Skin of body (tissue), 1 donor: ENCODE measurements at regions not wholly inside any gene's neighbourhood (a gene's known extent, or its start where the extent isn't known, plus 50 kb on each side); places are given as distances from the start of the nearest gene placed in this dataset.

Source experiments
- DNase-seq: peaks from one replicate; lab custom pipeline; 2025; lab: John Stamatoyannopoulos, UW

DNA sequence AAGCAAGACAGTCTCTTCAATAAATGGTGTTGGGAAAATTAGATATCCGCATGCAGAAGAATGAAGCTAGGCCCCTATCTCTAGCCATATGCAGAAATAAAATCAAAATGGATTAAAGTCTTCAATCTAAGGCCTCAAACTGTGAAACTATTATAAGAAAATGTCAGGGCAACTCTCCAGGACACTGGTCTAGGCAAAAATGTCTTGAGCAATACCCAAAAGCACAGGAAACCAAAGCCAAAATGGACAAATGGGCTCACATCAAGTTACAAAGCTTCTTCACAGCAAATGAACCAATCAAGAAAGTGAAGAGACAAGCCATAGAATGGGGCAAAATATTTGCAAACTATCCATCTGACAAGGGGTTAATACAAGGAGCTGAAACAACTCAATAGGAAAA lies 338.8 kb downstream of the NNT start:
- DNase-seq, result no peak

DNA sequence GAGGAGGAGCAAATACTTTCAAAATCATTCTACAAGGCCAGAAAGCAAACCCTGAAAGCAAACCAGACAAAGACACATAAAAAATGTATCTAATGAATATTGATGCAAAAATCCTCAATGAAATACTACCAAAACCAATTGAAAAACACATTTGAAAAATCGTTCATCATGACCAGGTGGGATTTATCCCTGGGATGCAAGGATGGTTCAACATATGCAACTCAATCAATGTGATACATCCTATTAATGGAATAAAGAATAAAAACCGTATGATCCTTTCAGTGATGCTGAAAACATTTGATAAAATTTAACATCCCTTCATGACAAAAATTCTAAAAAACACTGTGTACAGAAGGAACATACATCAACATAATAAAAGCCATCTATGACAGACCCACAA lies 337.6 kb downstream of the NNT start:
- no peak for DNase-seq

DNA sequence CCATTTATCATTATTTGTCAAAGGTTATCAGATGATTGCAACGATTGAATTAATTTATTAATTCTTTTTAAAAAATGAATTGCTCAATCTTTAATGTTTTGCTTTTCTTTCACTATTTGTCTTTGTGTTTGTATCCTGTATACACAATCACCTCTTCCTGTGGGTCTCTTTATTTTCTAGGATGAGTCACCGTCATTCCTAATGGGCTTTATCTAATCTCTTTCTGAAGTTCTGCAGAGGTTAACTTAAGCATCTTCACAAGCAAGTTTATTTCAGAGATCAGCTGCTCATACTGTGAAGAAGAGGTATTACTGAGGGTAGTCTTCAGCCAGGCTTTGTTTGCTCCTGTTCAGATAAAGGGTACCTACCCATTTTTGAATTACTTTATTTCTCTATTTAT lies 323.9 kb downstream of the NNT start:
- no peak for DNase-seq

- no peak for DNase-seq
Observed at GRCh38 chr5:43920422-43920821, 317.4 kb downstream of the NNT start.

GRCh38 chr5:43917925-43918324 lies 314.9 kb downstream of the NNT start:
- DNase-seq, result no peak

DNA sequence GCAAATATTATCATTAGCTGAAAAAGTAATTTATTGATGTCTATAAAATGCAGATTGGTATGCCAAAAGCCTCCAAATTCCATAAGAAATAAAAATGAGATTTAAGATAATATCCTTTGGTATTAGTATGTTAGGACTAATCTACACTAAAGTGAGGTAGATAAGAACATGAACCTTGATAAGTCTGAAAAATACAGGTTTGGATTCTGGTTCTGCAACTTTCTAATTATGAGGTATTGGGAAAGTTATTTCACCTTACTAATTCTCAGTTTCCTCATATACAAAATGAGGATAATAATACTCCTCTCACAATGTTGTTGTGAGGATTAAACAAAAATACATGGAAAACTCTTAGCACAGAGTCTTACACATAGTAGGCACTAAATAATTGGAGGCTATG lies 300.1 kb downstream of the NNT start:
- no peak for DNase-seq

DNA sequence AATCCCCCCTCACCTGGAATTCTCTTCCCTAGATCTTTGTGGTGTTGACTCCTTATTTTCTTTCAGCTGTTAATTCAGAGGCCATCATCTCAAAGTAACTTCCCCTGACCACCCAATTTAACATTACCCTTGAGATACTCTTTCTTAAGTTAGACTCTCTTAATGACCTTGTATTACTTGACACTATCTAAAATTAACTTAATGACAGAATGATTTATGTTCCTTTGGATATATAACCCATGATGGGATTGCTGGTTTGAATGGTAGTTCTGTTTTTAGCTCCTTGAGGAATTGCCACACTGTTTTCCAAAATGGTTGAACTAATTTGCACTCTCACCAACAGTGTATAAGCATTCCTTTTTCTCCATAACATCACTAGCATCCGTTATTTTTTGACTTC lies 298.0 kb downstream of the NNT start:
- DNase-seq, result no peak

DNA sequence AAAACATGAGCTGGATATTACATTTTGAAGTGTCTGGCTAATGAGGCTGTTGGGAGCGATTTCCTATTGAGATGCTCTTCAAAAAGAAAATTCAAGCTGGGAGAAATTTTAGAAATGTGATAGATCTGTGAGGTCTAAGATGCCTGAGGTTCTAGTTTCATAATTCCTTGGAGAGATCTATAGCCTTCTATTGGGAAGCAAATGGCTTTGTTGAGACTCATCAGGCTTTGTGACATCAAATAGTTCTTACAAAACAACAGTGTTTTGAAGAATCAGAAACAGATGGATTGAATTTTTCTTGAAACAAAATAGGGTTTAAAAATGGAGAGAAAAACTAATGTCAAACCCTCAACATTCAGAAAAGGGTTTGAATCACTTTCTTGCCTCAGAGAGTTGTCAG lies 292.9 kb downstream of the NNT start:
- no peak for DNase-seq

DNA sequence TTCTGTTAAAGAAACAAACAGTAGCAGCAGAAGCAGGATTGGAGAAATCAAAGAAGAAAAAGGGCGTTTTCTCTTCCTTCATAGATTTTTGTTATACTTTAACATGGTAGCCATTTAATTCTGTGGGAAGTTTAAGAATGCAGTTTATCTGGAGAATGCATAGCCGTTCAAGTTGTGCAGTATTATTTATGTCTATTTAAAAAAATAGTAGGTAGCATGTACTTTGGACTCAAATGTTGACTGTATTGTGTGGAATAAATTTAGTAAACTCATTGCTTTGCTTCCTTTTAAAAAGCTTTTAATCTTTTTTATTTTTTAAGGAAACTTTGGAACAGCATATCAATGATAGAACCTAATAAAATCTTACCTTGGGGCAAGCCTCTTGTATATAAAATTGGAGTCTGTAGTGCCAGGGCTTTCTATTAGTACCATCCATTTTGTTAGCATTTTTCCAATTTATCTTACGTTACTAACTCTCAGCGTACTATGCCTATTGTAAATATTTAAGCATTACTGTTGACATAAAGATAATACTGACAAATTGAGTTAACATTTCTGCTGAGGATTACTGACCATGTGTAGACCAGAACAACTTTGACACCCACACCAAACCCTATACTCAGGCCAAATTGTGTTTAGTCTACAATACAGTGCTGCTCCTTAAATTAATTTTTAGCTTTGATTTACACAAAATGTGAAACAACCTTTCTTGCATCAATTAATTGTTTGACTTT lies 291.1 kb downstream of the NNT start:
- no peak for DNase-seq

- DNase-seq, result peak; percentile 14
Observed at GRCh38 chr5:43891112-43891511, 288.1 kb downstream of the NNT start.

DNA sequence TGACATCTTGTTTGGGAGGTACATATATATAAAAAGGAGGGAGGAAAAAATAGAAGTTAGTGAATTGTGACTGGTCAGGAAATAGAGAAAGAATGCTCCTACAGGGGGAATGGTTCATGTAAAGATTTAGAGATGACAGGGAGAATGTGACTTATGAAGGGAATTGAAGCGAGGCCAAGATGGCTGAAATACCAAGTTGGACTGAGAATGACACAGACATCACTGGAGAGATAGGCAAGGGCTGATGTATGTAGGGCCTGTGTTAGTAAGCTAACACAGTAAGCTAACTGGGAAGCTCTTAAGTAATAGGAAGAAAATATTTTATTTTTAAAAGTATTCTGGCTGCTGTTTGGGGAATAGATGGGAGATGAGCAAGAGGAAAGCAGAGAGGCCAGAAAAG lies 286.3 kb downstream of the NNT start:
- no peak for DNase-seq

- no peak for DNase-seq
Observed at GRCh38 chr5:43875741-43876140, 272.8 kb downstream of the NNT start.

DNA sequence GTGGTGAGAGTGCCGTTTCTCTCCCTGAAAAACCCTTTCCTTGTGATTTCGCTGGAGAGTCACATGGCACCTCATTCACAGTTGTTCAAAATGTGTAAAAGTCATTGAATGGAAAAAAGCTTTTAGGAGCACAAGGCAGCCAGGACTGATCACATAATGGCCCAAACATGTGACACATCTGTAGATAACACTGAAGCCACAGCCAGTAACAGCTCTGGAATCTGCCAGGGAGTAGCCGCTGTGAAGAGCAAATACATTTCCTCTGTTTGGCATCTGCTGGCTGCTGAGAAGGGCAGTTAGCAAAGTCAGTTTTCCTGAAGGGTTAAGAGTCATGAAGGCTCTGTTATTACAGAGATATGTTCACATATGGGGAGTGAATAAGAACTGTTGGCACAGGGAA lies 271.8 kb downstream of the NNT start:
- DNase-seq, result no peak

DNA sequence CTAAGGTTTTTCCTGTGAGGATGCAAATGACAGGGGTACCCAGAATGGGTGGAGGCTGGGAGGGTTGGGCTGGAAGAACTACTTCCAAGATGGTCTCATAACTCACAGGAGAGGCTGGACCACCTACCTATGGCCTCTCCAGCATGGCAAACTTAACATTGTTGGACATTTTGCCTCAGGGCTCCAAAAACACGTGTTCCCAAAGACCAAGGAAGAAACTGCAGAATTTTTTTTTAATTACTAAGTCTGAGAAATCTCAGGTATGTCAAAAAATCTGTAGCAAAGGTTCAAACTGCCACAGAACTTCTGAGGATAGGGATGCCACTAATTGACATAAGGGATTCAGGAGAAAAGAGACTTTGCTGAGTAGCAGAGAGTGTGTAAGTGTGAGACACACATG lies 270.8 kb downstream of the NNT start:
- DNase-seq, result no peak

- DNase-seq, result no peak
Observed at GRCh38 chr5:43859309-43859708, 256.3 kb downstream of the NNT start.

DNA sequence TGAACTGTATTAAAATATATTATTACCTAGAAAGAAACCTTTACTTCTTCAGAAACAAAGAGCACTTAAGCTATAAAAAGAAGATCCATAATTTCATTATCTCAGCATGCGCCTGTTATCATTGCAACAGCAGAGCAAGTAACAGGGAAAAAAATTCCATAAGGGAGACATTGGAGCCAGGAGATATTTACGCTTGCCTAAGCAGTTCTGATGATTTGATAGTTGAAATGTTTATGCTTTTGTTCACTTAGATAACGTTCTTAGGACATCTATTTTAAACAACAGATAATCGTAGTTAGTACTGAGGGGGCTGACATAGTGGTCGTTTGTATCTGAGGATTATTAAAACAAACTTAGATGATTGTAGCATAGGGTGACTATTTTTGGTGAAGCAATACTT lies 252.5 kb downstream of the NNT start:
- DNase-seq, result no peak

- no peak for DNase-seq
Observed at GRCh38 chr5:43854697-43855292, 251.8 kb downstream of the NNT start.

GRCh38 chr5:43852279-43852678 lies 249.3 kb downstream of the NNT start:
- no peak for DNase-seq

- DNase-seq, result no peak
Observed at GRCh38 chr5:43851741-43852140, 248.8 kb downstream of the NNT start.

GRCh38 chr5:43840424-43841125 lies 237.6 kb downstream of the NNT start:
- no peak for DNase-seq

GRCh38 chr5:43839218-43839617 lies 236.2 kb downstream of the NNT start:
- peak; percentile 3 for DNase-seq

DNA sequence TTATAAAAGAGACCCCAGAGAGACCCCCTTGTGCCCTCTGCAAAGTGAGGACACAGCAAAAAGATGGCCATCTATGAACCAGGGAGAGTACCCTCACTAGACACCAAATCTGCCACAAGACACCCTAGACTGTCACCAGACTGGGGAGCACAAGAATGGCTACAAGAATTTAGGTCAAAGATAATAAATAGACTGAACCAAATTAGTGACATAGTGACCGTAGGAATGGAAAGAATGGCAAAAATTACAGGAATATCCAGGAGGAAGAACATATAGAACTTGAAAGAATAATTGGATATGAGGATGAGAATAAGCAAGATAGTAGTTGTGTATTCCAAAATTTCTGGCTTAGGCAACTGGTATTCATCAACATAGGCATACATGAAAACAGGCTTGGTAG lies 235.0 kb downstream of the NNT start:
- DNase-seq, result no peak

DNA sequence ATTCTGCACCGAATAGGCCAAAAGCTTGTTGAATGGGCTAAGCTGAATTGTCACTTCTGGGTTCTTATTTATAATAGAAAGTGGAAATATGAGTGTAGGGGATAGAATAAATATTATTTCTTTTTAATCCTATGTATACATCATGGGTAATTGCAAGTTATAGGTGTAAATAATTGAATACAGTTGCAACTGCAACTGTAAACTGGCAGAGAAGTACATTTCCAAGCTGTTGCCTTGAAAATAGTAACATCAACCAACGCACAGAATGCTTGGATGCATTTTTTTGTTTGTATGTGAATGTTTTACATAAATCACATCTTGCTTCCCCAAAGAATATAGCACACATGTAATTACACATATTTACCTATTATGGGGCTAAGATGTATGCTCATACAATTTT lies 234.1 kb downstream of the NNT start:
- DNase-seq, result no peak
